HL-60/S4 treated with phorbol 12-myristate 13-acetate at 8.2 ng/mL for 4 days and 3 days (cell line): ENCODE measurements at regions not wholly inside any gene's neighbourhood (a gene's known extent, or its start where the extent isn't known, plus 50 kb on each side); places are given as distances from the start of the nearest gene placed in this dataset.

ENCODE experiments used
- in situ Hi-C: fragments of 300-500 bp; cut with MboI; formaldehyde crosslinking; loops from 2 replicates; pipeline ENCODE4 v1.15.0; 2022; ENCODE audit warnings: low sequenced_read_pairs

GRCh38 chr1:38114241-38115026 lies 67.8 kb upstream of the POU3F1 start:
- in situ Hi-C loops, result no loop called here

GRCh38 chr1:38113159-38113666 lies 66.6 kb upstream of the POU3F1 start:
- in situ Hi-C loops, result no loop called here

GRCh38 chr1:38111589-38111988 lies 65.0 kb upstream of the POU3F1 start:
- in situ Hi-C loops, result no loop called here

- in situ Hi-C loops, result no loop called here
Observed at GRCh38 chr1:38105267-38105666, 58.7 kb upstream of the POU3F1 start.

GRCh38 chr1:38102636-38103035 lies 56.0 kb upstream of the POU3F1 start:
- in situ Hi-C loops, result no loop called here

- in situ Hi-C loops, result no loop called here
Observed at GRCh38 chr1:38101037-38101785, 54.6 kb upstream of the POU3F1 start.

- in situ Hi-C loops, result no loop called here
Observed at GRCh38 chr1:38098101-38098847, 51.7 kb upstream of the POU3F1 start.

GRCh38 chr1:38097284-38097898 lies 50.8 kb upstream of the POU3F1 start:
- in situ Hi-C loops, result no loop called here
